ENCODE measurements at regions not wholly inside any gene's neighbourhood (a gene's known extent, or its start where the extent isn't known, plus 50 kb on each side); places are given as distances from the start of the nearest gene placed in this dataset.
"Not testable (repeated sequence)": the region's sequence is repeated elsewhere in the genome, so short reads cannot be mapped to it uniquely, and the experiment has no call there.

- H3K9me3 Mint-ChIP-seq, H3K27ac Mint-ChIP-seq, H3K27me3 Mint-ChIP-seq, H3K4me1 Mint-ChIP-seq, H3K4me3 Mint-ChIP-seq, H3K36me3 Mint-ChIP-seq: not testable (repeated sequence)
Observed at GRCh38 chr6:68056596-68056995, 578.5 kb upstream of the ADGRB3 start.

GRCh38 chr6:68054756-68055155 is 580.3 kb upstream of the ADGRB3 start:
- no peak overlapping the region for H3K27ac Mint-ChIP-seq
- no peak overlapping the region for H3K4me3 Mint-ChIP-seq
- H3K9me3 Mint-ChIP-seq = no peaks in the 10 kb centered on the region
- no peaks in the 10 kb centered on the region for H3K4me1 Mint-ChIP-seq
- no peaks in the 10 kb centered on the region for H3K36me3 Mint-ChIP-seq
- no peaks in the 10 kb centered on the region for H3K27me3 Mint-ChIP-seq

- Mint-ChIP-seq H3K36me3 (no peaks in the 10 kb centered on the region), H3K9me3 (peaks cover under 1 to 4% (median 2%) of the 10 kb centered on the region in 3 donors), H3K4me1 (no peaks in the 10 kb centered on the region), H3K4me3 (no peak overlapping the region), H3K27ac (no peak overlapping the region), H3K27me3 (no peaks in the 10 kb centered on the region)
Observed at GRCh38 chr6:68053805-68054373, 581.2 kb upstream of the ADGRB3 start.

- Mint-ChIP-seq H3K27me3 (no peaks in the 10 kb centered on the region), H3K4me3 (no peak overlapping the region), H3K36me3 (no peaks in the 10 kb centered on the region), H3K9me3 (peaks cover 2 to 10% (median 3%) of the 10 kb centered on the region in 3 donors), H3K4me1 (no peaks in the 10 kb centered on the region), H3K27ac (no peak overlapping the region)
Observed at GRCh38 chr6:68052234-68052633, 582.8 kb upstream of the ADGRB3 start.

DNA sequence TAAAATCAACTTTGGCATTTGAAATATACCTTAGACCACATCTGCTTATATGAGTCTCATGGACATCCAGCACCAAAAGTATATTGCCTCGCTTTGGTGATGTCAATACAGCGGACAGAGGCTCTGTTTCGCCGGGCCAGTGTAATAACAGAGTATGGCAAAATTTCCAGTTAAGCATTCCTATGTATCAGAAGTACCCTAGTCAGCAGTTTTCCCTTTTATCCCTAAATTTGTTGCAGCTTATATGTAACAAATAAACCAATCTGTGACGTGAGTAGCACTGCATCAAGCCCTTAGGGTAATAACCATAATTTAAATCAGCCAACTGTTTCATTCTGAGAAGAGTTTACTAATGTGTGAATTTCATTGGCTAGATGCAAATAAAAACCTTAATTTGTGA is 585.5 kb upstream of the ADGRB3 start:
- no peak overlapping the region for H3K27ac Mint-ChIP-seq
- H3K27me3 Mint-ChIP-seq = no peaks in the 10 kb centered on the region
- no peaks in the 10 kb centered on the region for H3K4me1 Mint-ChIP-seq
- peaks cover 3 to 13% (median 5%) of the 10 kb centered on the region in 3 donors for H3K9me3 Mint-ChIP-seq
- H3K36me3 Mint-ChIP-seq = no peaks in the 10 kb centered on the region
- H3K4me3 Mint-ChIP-seq = no peak overlapping the region

GRCh38 chr6:68046756-68047155 is 588.3 kb upstream of the ADGRB3 start:
- Mint-ChIP-seq H3K36me3 (no peaks in the 10 kb centered on the region), H3K4me3 (no peak overlapping the region), H3K4me1 (no peaks in the 10 kb centered on the region)

GRCh38 chr6:68046302-68046701 is 588.8 kb upstream of the ADGRB3 start:
- Mint-ChIP-seq H3K9me3 (peaks cover 3 to 13% (median 5%) of the 10 kb centered on the region in 3 donors), H3K4me3 (no peak overlapping the region), H3K27ac (no peak overlapping the region), H3K4me1 (no peaks in the 10 kb centered on the region), H3K36me3 (no peaks in the 10 kb centered on the region), H3K27me3 (no peaks in the 10 kb centered on the region)

More at GRCh38 chr6:68046756-68047155, 588.3 kb upstream of the ADGRB3 start:
- H3K27me3 Mint-ChIP-seq = no peaks in the 10 kb centered on the region
- H3K27ac Mint-ChIP-seq = no peak overlapping the region
- peaks cover 3 to 13% (median 5%) of the 10 kb centered on the region in 3 donors for H3K9me3 Mint-ChIP-seq

DNA sequence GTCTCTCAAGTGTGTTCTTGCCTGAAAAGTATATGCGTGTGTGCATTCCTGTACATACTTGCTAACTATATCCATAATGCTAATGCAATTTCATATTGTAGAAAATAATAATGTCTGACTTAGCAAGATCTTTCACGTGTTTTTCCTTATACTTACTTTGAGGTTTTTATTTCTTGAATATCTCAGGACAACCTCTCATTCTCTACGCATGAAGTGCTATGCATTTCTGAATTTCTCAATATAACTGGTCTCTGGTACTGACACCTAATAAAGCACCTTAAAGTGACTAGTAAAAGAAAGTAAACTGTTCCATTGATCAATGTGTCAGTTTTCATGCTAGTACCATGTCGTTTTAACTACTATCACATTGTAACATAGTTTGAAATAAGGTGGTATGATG is 589.9 kb upstream of the ADGRB3 start:
- Mint-ChIP-seq H3K9me3 (peaks cover 5 to 13% (median 8%) of the 10 kb centered on the region in 3 donors), H3K27me3 (no peaks in the 10 kb centered on the region), H3K4me1 (peaks cover 0 to 2% (median 0%) of the 10 kb centered on the region in 3 donors), H3K36me3 (no peaks in the 10 kb centered on the region), H3K27ac (no peak overlapping the region), H3K4me3 (no peak overlapping the region)

- no peak overlapping the region for H3K4me3 Mint-ChIP-seq
- no peaks in the 10 kb centered on the region for H3K36me3 Mint-ChIP-seq
- H3K27me3 Mint-ChIP-seq = no peaks in the 10 kb centered on the region
- no peak overlapping the region for H3K27ac Mint-ChIP-seq
- peaks cover 0 to 2% (median 0%) of the 10 kb centered on the region in 3 donors for H3K4me1 Mint-ChIP-seq
- peaks cover 5 to 10% (median 8%) of the 10 kb centered on the region in 3 donors for H3K9me3 Mint-ChIP-seq
Observed at GRCh38 chr6:68044264-68044663, 590.8 kb upstream of the ADGRB3 start.

DNA sequence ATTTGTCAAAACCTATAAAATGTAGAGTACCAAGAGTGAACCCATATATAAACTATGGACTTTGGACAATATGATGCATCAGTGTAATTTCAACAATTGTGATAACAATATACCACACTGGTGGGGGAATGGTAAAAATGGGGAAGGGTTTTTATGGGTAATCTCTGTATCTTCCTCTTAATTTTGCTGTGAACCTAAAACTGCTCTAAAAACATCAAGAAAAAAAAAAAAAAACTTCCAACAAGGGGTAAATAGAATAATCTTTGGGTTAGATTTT is 592.0 kb upstream of the ADGRB3 start:
- H3K27ac Mint-ChIP-seq = no peak overlapping the region
- H3K4me3 Mint-ChIP-seq = no peak overlapping the region
- no peaks in the 10 kb centered on the region for H3K27me3 Mint-ChIP-seq
- H3K4me1 Mint-ChIP-seq = peaks cover 0 to 2% (median 0%) of the 10 kb centered on the region in 3 donors
- H3K36me3 Mint-ChIP-seq = no peaks in the 10 kb centered on the region
- H3K9me3 Mint-ChIP-seq = peaks cover 3 to 6% (median 6%) of the 10 kb centered on the region in 3 donors

- H3K9me3 Mint-ChIP-seq = peaks cover 3 to 6% (median 4%) of the 10 kb centered on the region in 3 donors
- H3K4me3 Mint-ChIP-seq = no peak overlapping the region
- no peaks in the 10 kb centered on the region for H3K27me3 Mint-ChIP-seq
- no peaks in the 10 kb centered on the region for H3K36me3 Mint-ChIP-seq
- H3K27ac Mint-ChIP-seq = no peak overlapping the region
- H3K4me1 Mint-ChIP-seq = peaks cover 0 to 2% (median 0%) of the 10 kb centered on the region in 3 donors
Observed at GRCh38 chr6:68042339-68043121, 592.6 kb upstream of the ADGRB3 start.

DNA sequence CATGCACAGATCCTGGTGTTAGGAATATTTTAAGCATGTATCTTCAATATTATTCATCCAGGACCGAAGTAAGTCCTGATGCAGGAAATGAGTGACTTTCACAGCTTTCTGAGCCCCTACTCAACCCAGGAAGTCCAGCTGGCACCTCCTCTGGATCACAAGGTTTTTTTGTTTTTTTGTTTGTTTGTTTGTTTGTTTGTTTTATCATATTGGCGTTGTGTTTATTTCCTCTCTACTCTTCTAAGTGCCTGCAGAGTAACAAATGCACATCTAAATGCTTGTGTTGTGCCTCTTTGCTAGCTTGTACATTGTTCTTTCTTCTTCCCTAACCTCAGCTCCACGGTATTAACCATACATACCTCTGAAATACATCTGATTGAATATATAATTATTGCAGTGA is 594.3 kb upstream of the ADGRB3 start:
- no peak overlapping the region for H3K27ac Mint-ChIP-seq
- H3K4me1 Mint-ChIP-seq = peaks cover 0 to 2% (median 0%) of the 10 kb centered on the region in 3 donors
- H3K4me3 Mint-ChIP-seq = peak overlapping the region in 3 of 4 donors; percentile 39 to 64 (median 53)
- H3K9me3 Mint-ChIP-seq = peaks cover 2 to 4% (median 3%) of the 10 kb centered on the region in 3 donors
- H3K36me3 Mint-ChIP-seq = no peaks in the 10 kb centered on the region
- H3K27me3 Mint-ChIP-seq = no peaks in the 10 kb centered on the region

DNA sequence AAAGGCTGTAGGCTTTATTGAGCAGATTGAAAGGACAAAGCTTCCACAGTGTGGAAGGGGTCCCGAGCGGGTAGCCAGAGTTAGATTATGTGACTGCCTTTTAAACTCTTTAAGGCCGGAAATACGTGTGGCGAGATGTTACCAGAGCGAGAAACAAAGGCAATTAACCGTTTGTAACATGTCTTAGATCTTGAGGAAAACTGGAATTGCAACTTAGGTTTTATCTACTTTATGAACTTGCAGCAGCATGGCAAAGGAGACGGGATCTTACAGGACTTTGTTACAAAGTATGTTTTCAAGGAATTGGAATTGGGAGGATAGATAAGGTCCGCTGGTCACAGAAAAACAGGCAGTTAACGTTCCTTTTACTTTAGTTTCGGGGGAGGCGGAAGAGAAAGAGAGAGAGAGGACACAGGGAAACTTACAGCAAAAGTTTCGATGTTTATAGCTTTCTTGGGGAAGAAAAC is 594.7 kb upstream of the ADGRB3 start:
- no peak overlapping the region for H3K27ac Mint-ChIP-seq
- H3K9me3 Mint-ChIP-seq = peaks cover 2 to 4% (median 3%) of the 10 kb centered on the region in 3 donors
- H3K36me3 Mint-ChIP-seq = no peaks in the 10 kb centered on the region
- peaks cover 0 to 2% (median 0%) of the 10 kb centered on the region in 3 donors for H3K4me1 Mint-ChIP-seq
- no peaks in the 10 kb centered on the region for H3K27me3 Mint-ChIP-seq
- peak overlapping the region; percentile 29 to 53 (median 39) for H3K4me3 Mint-ChIP-seq

GRCh38 chr6:68039641-68040311 is 595.3 kb upstream of the ADGRB3 start:
- Mint-ChIP-seq H3K27ac (no peak overlapping the region), H3K4me3 (no peak overlapping the region)

GRCh38 chr6:68038815-68039408 is 596.2 kb upstream of the ADGRB3 start:
- H3K4me1 Mint-ChIP-seq = peaks cover 0 to 2% (median 0%) of the 10 kb centered on the region in 3 donors
- no peaks in the 10 kb centered on the region for H3K27me3 Mint-ChIP-seq
- H3K9me3 Mint-ChIP-seq = peaks cover 0 to 5% (median 2%) of the 10 kb centered on the region in 3 donors
- H3K27ac Mint-ChIP-seq = no peak overlapping the region
- peak overlapping the region in 1 of 4 donors; percentile 37 for H3K4me3 Mint-ChIP-seq
- H3K36me3 Mint-ChIP-seq = no peaks in the 10 kb centered on the region

More at GRCh38 chr6:68039641-68040311, 595.3 kb upstream of the ADGRB3 start:
- no peaks in the 10 kb centered on the region for H3K36me3 Mint-ChIP-seq
- H3K4me1 Mint-ChIP-seq = peaks cover 0 to 2% (median 0%) of the 10 kb centered on the region in 3 donors
- peaks cover 0 to 3% (median 2%) of the 10 kb centered on the region in 3 donors for H3K9me3 Mint-ChIP-seq
- no peaks in the 10 kb centered on the region for H3K27me3 Mint-ChIP-seq
